GM12865 (cell line): ENCODE measurements at regions not wholly inside any gene's neighbourhood (a gene's known extent, or its start where the extent isn't known, plus 50 kb on each side); places are given as distances from the start of the nearest gene placed in this dataset.

Experiments used
- DNase-seq: peaks from one replicate; pipeline ENCODE4 v3.0.0; 2010; ENCODE audit warnings: low read depth
- H3K4me3 ChIP-seq: 2 replicates; pipeline ENCODE4 v1.5.1; 2011; ENCODE audit warnings: mild to moderate bottlenecking, low read depth, low read length, control low read depth
- TF ChIP-seq, protein P1 (sequence below): IDR thresholded peaks from 2 replicates; pipeline ENCODE4 v1.5.1; 2011; ENCODE audit warnings: low read length, control low read depth, low read depth, inconsistent platforms; ENCODE audit not compliant: insufficient read depth; ENCODE audit errors: missing control alignments

DNA sequence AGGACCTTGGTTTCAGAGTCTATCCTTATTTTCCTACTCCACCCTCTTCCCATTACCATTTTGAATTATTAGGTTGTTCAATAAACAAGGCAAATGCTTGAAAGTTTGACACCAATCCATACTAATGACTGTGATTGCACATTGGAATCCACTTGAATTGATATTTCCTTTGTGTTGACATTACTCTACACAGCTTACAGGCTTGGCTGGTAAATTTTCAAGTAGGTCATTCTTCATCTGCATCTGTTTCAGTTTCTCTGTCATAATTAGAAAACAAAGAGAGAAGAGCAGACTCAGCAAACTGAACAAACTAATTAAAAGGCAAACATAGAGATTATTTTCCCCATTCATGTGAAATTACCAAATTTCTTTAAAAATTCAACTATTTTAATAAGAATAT is 732.9 kb upstream of the BCHE start:
- TF ChIP-seq, protein P1, sequence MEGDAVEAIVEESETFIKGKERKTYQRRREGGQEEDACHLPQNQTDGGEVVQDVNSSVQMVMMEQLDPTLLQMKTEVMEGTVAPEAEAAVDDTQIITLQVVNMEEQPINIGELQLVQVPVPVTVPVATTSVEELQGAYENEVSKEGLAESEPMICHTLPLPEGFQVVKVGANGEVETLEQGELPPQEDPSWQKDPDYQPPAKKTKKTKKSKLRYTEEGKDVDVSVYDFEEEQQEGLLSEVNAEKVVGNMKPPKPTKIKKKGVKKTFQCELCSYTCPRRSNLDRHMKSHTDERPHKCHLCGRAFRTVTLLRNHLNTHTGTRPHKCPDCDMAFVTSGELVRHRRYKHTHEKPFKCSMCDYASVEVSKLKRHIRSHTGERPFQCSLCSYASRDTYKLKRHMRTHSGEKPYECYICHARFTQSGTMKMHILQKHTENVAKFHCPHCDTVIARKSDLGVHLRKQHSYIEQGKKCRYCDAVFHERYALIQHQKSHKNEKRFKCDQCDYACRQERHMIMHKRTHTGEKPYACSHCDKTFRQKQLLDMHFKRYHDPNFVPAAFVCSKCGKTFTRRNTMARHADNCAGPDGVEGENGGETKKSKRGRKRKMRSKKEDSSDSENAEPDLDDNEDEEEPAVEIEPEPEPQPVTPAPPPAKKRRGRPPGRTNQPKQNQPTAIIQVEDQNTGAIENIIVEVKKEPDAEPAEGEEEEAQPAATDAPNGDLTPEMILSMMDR: no peak
- no peak for DNase-seq
- H3K4me3 ChIP-seq: no peak overlapping the region

DNA sequence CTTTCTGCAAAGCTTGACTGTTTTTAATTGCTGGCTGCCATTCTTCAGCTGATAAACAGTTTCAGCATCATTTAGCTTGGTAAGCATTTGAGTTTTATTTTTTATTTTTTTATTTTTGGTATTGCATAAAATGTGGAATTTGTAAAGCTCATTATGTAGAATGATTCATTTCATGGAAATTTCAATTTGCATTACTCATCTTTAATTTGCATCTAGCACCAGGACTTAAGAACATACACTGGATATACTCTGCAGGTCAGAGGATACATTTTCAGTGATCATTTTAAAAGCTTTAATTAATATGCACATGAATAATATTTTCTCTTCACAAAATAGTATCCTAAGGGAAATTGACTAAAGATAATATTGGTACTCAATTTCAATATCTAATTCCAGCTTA is 732.4 kb upstream of the BCHE start:
- DNase-seq: no peak
- TF ChIP-seq, protein P1: no peak
- H3K4me3 ChIP-seq: no peak overlapping the region

DNA sequence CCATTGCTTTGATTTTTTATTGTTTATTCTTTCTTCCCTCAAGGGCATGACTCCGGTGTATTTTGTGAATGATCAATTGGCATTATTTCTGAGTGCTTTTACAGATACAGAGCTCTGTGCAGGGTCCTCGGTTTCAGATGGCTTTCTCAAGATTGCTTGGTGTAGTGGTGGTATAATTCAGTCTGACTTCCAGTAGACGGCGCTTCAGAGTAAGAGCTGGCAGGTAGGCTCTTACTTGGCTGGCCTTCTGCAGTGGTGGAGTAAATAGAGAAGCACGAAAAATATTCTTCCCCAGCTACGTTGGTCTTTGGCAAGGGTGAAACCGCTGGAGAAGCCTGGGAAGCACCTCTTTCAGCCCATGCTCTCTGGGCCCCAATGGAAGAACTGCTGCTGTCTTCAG is 723.0 kb upstream of the BCHE start:
- TF ChIP-seq, protein P1: no peak

DNA sequence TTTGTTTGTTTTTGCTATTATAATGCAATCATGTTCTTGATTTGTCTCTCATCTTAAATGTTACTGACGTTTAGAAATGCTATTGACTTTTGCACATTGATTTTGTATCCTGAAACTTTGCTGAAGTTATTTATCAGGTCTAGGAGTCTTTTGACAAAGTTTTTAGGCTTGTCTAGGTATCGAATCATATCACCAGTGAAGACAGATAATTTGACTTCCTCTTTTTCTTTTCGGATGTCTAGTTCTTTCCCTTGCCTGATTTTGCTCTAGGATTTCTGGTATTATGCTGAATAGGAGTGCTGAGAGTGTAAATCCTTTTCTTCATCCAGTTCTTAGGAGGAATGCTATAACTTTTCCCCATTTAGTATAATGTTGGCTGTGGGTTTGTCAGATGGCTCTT is 719.7 kb upstream of the BCHE start:
- DNase-seq: no peak
- TF ChIP-seq, protein P1: no peak
- no peak overlapping the region for H3K4me3 ChIP-seq

More for the DNA sequence above, 723.0 kb upstream of the BCHE start:
- no peak for DNase-seq
- H3K4me3 ChIP-seq: no peak overlapping the region

DNA sequence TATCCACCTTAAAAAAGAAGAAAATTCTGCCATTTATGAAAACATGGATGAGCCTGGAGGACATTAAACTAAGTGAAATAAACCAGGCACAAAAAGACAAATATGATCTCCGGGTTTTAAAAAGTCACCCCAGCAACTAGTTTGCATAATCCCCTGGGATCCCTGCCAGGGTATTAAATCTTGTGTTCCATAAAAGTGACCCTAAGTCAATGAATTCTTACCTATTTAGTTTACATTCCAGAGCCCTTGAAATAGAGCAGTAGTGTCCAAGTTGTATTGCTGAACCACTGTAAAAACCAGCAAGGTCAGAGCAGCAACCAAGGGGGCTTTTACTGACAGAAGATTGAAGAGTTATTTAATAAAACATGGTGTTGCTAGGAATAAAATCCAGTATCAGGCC is 716.8 kb upstream of the BCHE start:
- TF ChIP-seq, protein P1: no peak
- no peak for DNase-seq
- H3K4me3 ChIP-seq: no peak overlapping the region

DNA sequence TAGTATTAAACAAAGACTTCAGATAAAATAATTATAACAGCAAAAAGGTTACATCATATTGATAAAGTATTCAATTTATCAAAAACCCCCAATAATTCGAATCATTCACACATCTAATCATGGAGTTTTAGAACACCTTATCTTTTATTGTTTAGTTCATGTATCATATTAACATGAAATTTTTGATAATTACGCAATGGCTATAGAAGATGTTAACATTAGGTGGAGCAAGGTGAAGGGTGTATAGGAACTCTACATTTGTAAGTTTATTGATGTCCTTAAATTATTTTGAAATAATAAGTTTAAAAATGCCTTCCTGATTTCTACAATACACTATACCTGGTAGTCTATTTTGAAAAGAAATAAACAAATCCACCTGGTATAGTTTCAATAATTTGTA is 696.5 kb upstream of the BCHE start:
- TF ChIP-seq, protein P1: no peak
- DNase-seq: no peak
- no peak overlapping the region for H3K4me3 ChIP-seq

DNA sequence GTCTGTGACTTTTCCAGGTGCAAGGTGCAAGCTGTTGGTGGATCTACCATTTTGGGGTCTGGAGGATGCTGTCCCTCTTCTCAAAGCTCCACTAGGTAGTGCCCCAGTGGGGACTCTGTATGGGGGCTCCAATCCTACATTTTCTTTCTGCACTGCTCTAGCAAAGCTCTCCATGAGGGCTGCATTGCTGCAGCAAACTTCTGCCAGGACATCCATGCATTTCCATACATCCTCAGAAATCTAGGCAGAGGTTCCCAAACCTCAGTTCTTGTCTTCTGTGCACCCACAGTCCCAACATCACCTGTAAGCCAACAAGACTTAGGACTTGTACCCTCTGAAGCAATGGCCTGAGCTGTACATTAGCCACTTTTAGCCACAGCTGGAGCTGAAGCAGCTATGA is 694.5 kb upstream of the BCHE start:
- no peak for DNase-seq
- TF ChIP-seq, protein P1: no peak
- H3K4me3 ChIP-seq: no peak overlapping the region
